Pancreas (tissue), 10 donors: ENCODE measurements at regions not wholly inside any gene's neighbourhood (a gene's known extent, or its start where the extent isn't known, plus 50 kb on each side); places are given as distances from the start of the nearest gene placed in this dataset.
"Not testable (repeated sequence)": the region's sequence is repeated elsewhere in the genome, so short reads cannot be mapped to it uniquely, and the experiment has no call there.

ENCODE experiments used
- ATAC-seq, 4 donors: fragments of 200-7000 bp; cut with Tn5 transposase; one replicate each; pipeline versions ENCODE4 v1.8.0 to v1.9.1; 2020; ENCODE audit warnings: mild to moderate bottlenecking in 4 of 4, moderate library complexity in 4 of 4
- DNase-seq, 6 donors: peaks; one replicate each; pipeline ENCODE4 v3.0.0-alpha.2; 2020
- FAIRE-seq: peaks from 2 replicates; lab custom pipeline; 2012; peaks lifted over from hg19 to GRCh38; lab: Jason Lieb, UNC
- H3K27ac ChIP-seq, 4 donors: fragments of 200-600 bp; sonication (generic); 1 replicate in 3 of 4; 2 replicates in 1 of 4; pipeline versions ENCODE4 v1.5.0 to v1.8.0; 2020
- H3K27me3 ChIP-seq, 4 donors: fragments of 200-600 bp; one replicate each; pipeline ENCODE4 v1.8.0; 2021
- H3K36me3 ChIP-seq, 3 donors: fragments of 200-600 bp; sonication (generic) in 1 of 3; one replicate each; pipeline versions ENCODE4 v1.5.0 to v1.8.0; 2020 to 2021
- H3K4me1 ChIP-seq, 3 donors: fragments of 200-600 bp; one replicate each; pipeline ENCODE4 v1.8.0; 2021
- H3K4me3 ChIP-seq, 4 donors: fragments of 200-600 bp; sonication (generic) in 2 of 4; one replicate each; pipeline versions ENCODE4 v1.5.0 to v1.8.0; 2020 to 2021
- H3K9me3 ChIP-seq, 4 donors: fragments of 200-600 bp; one replicate each; pipeline ENCODE4 v1.8.0; 2021
- WGBS, 2 donors: extraction: QIAGEN DNeasy Blood & Tissue Kit; methylation state at CpG; one replicate each; pipeline ENCODE4 v1.1.7; 2013; 5-methylcytosine and 5-hydroxymethylcytosine counted together
- intact Hi-C, 3 donors: fragments of 100-400 bp; cut with DNase I; formaldehyde crosslinking; loops; one replicate each; pipeline versions ENCODE4 v1.11.1 to v1.14.2; 2022
- TF ChIP-seq, protein P1 (sequence below), 4 donors: fragments of 200-600 bp; sonication (generic) in 3 of 4; IDR thresholded peaks; one replicate each; pipeline versions ENCODE4 v1.5.0 to v1.8.0; 2021; ENCODE audit warnings: antibody characterized with exemption in 4 of 4
- donor health status: healthy with polysubstance abuse.
- donor health status: DM: no; HTN: no; CAD: no; lungs with moderate emphysema.
- donor health status: DM: no; HTN: no; CAD: no.
- donor health status: control.
- donor health status: control.
- donor health status: Bipolar disorder and iron deficiency.
- donor health status: DM: yes; HTN: yes; CAD: no.
- donor health status: DM: no; HTN: no; CAD: no.
- donor health status: DM: no; HTN: no; CAD: no.
- donor health status: DM: yes; HTN: yes; CAD: no.

- intact Hi-C loops, result no loop called here
- no peak for DNase-seq
- no peaks in the 10 kb centered on the region for H3K36me3 ChIP-seq
- no peak for ATAC-seq
- H3K9me3 ChIP-seq, result no peaks in the 10 kb centered on the region
- H3K27me3 ChIP-seq, result no peaks in the 10 kb centered on the region
- no peaks in the 10 kb centered on the region for H3K4me1 ChIP-seq
- H3K27ac ChIP-seq, result no peak overlapping the region
- no peak for FAIRE-seq
- H3K4me3 ChIP-seq, result no peak overlapping the region
- TF ChIP-seq, protein P1, sequence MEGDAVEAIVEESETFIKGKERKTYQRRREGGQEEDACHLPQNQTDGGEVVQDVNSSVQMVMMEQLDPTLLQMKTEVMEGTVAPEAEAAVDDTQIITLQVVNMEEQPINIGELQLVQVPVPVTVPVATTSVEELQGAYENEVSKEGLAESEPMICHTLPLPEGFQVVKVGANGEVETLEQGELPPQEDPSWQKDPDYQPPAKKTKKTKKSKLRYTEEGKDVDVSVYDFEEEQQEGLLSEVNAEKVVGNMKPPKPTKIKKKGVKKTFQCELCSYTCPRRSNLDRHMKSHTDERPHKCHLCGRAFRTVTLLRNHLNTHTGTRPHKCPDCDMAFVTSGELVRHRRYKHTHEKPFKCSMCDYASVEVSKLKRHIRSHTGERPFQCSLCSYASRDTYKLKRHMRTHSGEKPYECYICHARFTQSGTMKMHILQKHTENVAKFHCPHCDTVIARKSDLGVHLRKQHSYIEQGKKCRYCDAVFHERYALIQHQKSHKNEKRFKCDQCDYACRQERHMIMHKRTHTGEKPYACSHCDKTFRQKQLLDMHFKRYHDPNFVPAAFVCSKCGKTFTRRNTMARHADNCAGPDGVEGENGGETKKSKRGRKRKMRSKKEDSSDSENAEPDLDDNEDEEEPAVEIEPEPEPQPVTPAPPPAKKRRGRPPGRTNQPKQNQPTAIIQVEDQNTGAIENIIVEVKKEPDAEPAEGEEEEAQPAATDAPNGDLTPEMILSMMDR (IDR thresholded peaks at IDR 0.05), result no peak
- 69 to 76% methylated on average over 3 of the region's 3 CpGs for WGBS, 2 donors
Measured at GRCh38 chr10:117775526-117775925, 233.0 kb downstream of the EMX2 start.

GRCh38 chr10:117777222-117777621 lies 234.7 kb downstream of the EMX2 start:
- 70 to 72% methylated on average over 5 of the region's 5 CpGs for WGBS, 2 donors
- H3K27ac ChIP-seq, intact Hi-C loops, FAIRE-seq, DNase-seq, H3K4me3 ChIP-seq, ATAC-seq, H3K36me3 ChIP-seq, H3K9me3 ChIP-seq, H3K4me1 ChIP-seq, H3K27me3 ChIP-seq: not testable (repeated sequence)

DNA sequence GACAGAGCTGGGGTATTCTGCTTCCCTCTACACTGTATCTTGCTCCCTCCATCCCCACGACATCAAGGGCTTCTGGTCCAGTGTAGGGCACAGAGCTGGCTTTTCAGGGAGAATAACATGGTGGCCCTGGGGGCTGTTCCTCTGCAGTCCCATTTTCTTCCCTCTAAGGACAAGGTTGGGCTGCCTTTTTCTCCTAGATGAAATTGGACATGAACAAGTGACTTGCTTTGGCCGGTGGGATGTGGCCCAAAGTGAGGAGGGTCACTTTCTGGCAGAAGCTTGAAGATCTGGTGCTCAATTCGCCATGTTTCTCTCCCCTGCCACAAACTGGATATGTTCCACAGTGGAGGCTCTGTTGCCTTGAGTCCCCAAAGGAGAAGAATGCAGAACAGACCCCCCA lies 235.7 kb downstream of the EMX2 start:
- Histone ChIP-seq H3K27ac (no peak overlapping the region), H3K9me3 (no peaks in the 10 kb centered on the region), H3K4me3 (no peak overlapping the region), H3K27me3 (no peaks in the 10 kb centered on the region), H3K4me1 (no peaks in the 10 kb centered on the region), H3K36me3 (no peaks in the 10 kb centered on the region)
- DNase-seq, result no peak
- no peak for ATAC-seq
- TF ChIP-seq, protein P1 (IDR thresholded peaks at IDR 0.05), result no peak
- 38 to 49% methylated on average over 3 of the region's 3 CpGs for WGBS, 2 donors
- no peak for FAIRE-seq
- intact Hi-C loops, result no loop called here

DNA sequence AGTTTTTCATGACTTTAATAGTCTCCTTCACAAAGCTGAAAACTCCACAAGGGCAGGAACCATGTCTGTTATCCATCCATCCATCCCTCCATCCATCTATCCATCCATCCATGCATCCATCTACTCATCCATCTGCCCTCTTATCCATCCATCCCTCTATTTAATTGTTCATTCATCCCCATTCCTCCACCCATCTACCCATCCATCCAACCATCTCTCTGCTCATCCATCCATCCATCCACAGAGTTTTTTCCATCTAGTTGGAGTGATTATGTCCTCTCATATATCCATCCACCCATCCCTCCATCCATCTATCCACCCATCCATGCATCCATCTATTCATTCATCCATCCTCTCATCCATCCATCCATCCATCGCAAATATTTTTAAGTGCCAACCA lies 237.9 kb downstream of the EMX2 start:
- ATAC-seq (no peak), DNase-seq (no peak), FAIRE-seq (no peak)
- 75 to 92% methylated on average over 1 of the region's 1 CpG for WGBS, 2 donors
- TF ChIP-seq, protein P1 (IDR thresholded peaks at IDR 0.05), result no peak
- Histone ChIP-seq H3K27me3 (no peaks in the 10 kb centered on the region), H3K4me3 (no peak overlapping the region), H3K4me1 (no peaks in the 10 kb centered on the region), H3K36me3 (no peaks in the 10 kb centered on the region), H3K27ac (no peak overlapping the region), H3K9me3 (no peaks in the 10 kb centered on the region)
- intact Hi-C loops, result no loop called here

- no peak for FAIRE-seq
- DNase-seq, result no peak
- H3K9me3 ChIP-seq, result no peaks in the 10 kb centered on the region
- no peaks in the 10 kb centered on the region for H3K27me3 ChIP-seq
- intact Hi-C loops, result no loop called here
- ATAC-seq, result no peak
- no peaks in the 10 kb centered on the region for H3K36me3 ChIP-seq
- no peak overlapping the region for H3K4me3 ChIP-seq
- H3K27ac ChIP-seq, result no peak overlapping the region
- TF ChIP-seq, protein P1 (IDR thresholded peaks at IDR 0.05), result no peak
- WGBS, 2 donors, result 52 to 57% methylated on average over 7 of the region's 7 CpGs
- H3K4me1 ChIP-seq, result no peaks in the 10 kb centered on the region
Measured at GRCh38 chr10:117781216-117781831, 238.8 kb downstream of the EMX2 start.
